HEK293 (cell line): ENCODE measurements at regions not wholly inside any gene's neighbourhood (a gene's known extent, or its start where the extent isn't known, plus 50 kb on each side); places are given as distances from the start of the nearest gene placed in this dataset.

Experiments
- CTCF ChIA-PET: fragments of 350-600 bp; formaldehyde crosslinking; extraction: SDS; loops from one replicate; lab custom pipeline; 2021; ENCODE audit warnings: antibody characterized with exemption; lab: Yijun Ruan, JAX
- POLR2A ChIA-PET: fragments of 300-600 bp; formaldehyde crosslinking; extraction: SDS; loops from one replicate; lab custom pipeline; 2020; ENCODE audit warnings: antibody characterized with exemption, inconsistent platforms; lab: Yijun Ruan, JAX
- H3K27ac ChIP-seq: fragments of 200-500 bp; sonication (Bioruptor generic); 2 replicates; pipeline ENCODE4 v1.5.1; 2014; ENCODE audit warnings: low read depth, low read length, control low read depth, inconsistent platforms; ENCODE audit errors: extremely low read depth
- H3K36me3 ChIP-seq, 2 experiments: fragments of 200-500 bp in 1 of 2; sonication (Bioruptor generic) in 1 of 2; 1 replicate in 1 of 2; 2 replicates in 1 of 2; pipeline ENCODE4 v1.5.1; 2014 to 2017; ENCODE audit warnings: inconsistent platforms in 2 of 2, low read length in 2 of 2; ENCODE audit not compliant: control insufficient read depth in 2 of 2, insufficient read depth in 1 of 2
- H3K4me1 ChIP-seq: fragments of 200-500 bp; sonication (Bioruptor generic); 2 replicates; pipeline ENCODE4 v1.5.1; 2014; ENCODE audit warnings: mild to moderate bottlenecking, low read length, inconsistent platforms; ENCODE audit not compliant: control insufficient read depth, insufficient read depth
- H3K4me3 ChIP-seq: 2 replicates; pipeline ENCODE4 v1.5.1; 2011; ENCODE audit warnings: low read depth, mild to moderate bottlenecking, control low read depth, low read length, moderate library complexity
- H3K9me3 ChIP-seq: fragments of 200-500 bp; sonication (Bioruptor generic); 2 replicates; pipeline ENCODE4 v1.5.1; 2014; ENCODE audit warnings: low read depth, low read length, inconsistent platforms; ENCODE audit not compliant: control insufficient read depth, insufficient read depth
- GLI2 ChIP-seq: fragments of 450-650 bp; formaldehyde crosslinking; IDR thresholded peaks from 2 replicates; pipeline ENCODE4; 2017; ENCODE audit warnings: missing biosample characterization, missing genetic modification characterization, low read depth, borderline replicate concordance
- GLI4 ChIP-seq: fragments of 450-650 bp; formaldehyde crosslinking; IDR thresholded peaks from 2 replicates; pipeline ENCODE4 v1.5.1; 2016; ENCODE audit warnings: missing biosample characterization, missing genetic modification characterization
- PRDM1 ChIP-seq: fragments of 450-650 bp; formaldehyde crosslinking; IDR thresholded peaks from 2 replicates; pipeline ENCODE4; 2016; ENCODE audit warnings: missing biosample characterization, missing genetic modification characterization
- PRDM4 ChIP-seq: fragments of 450-650 bp; formaldehyde crosslinking; IDR thresholded peaks from 2 replicates; pipeline ENCODE4 v1.5.1; 2017; ENCODE audit warnings: missing biosample characterization, missing genetic modification characterization
- SP7 ChIP-seq: fragments of 450-650 bp; formaldehyde crosslinking; IDR thresholded peaks from 2 replicates; pipeline ENCODE4 v1.5.1; 2016; ENCODE audit warnings: missing biosample characterization, missing genetic modification characterization
- ZNF202 ChIP-seq: fragments of 450-650 bp; formaldehyde crosslinking; IDR thresholded peaks from 2 replicates; pipeline ENCODE4 v1.5.1; 2016; ENCODE audit warnings: missing biosample characterization, missing genetic modification characterization, borderline replicate concordance
- ZNF214 ChIP-seq: fragments of 450-650 bp; formaldehyde crosslinking; IDR thresholded peaks from 2 replicates; pipeline ENCODE4 v1.5.1; 2017; ENCODE audit warnings: missing biosample characterization, mild to moderate bottlenecking, missing genetic modification characterization, borderline replicate concordance
- ZNF221 ChIP-seq: fragments of 450-650 bp; formaldehyde crosslinking; IDR thresholded peaks from 2 replicates; pipeline ENCODE4 v1.5.1; 2017; ENCODE audit warnings: missing biosample characterization, missing genetic modification characterization, borderline replicate concordance
- ZNF335 ChIP-seq: fragments of 450-650 bp; formaldehyde crosslinking; conservative IDR thresholded peaks from 2 replicates; pipeline ENCODE4 v1.5.1; 2016; ENCODE audit warnings: missing biosample characterization, missing genetic modification characterization
- ZNF449 ChIP-seq: fragments of 450-650 bp; formaldehyde crosslinking; IDR thresholded peaks from 2 replicates; pipeline ENCODE4 v1.5.1; 2017; ENCODE audit warnings: missing biosample characterization, mild to moderate bottlenecking, missing genetic modification characterization, moderate library complexity
- ZNF521 ChIP-seq: fragments of 450-650 bp; formaldehyde crosslinking; IDR thresholded peaks from 2 replicates; pipeline ENCODE4 v1.5.1; 2017; ENCODE audit warnings: missing biosample characterization, mild to moderate bottlenecking, missing genetic modification characterization
- ZNF529 ChIP-seq: fragments of 450-650 bp; formaldehyde crosslinking; IDR thresholded peaks from 2 replicates; pipeline ENCODE4 v1.5.1; 2017; ENCODE audit warnings: missing genetic modification characterization, missing biosample characterization; ENCODE audit not compliant: insufficient replicate concordance
- ZNF530 ChIP-seq: fragments of 450-650 bp; formaldehyde crosslinking; IDR thresholded peaks from 2 replicates; pipeline ENCODE4 v1.5.1; 2016; ENCODE audit warnings: low read depth, missing biosample characterization, missing genetic modification characterization
- ZNF549 ChIP-seq: fragments of 450-650 bp; IDR thresholded peaks from 2 replicates; pipeline ENCODE4 v1.5.1; 2018; ENCODE audit warnings: missing biosample characterization, missing genetic modification characterization, mild to moderate bottlenecking, inconsistent platforms, moderate library complexity
- ZNF560 ChIP-seq: fragments of 450-650 bp; formaldehyde crosslinking; IDR thresholded peaks from 2 replicates; pipeline ENCODE4 v1.5.1; 2017; ENCODE audit warnings: missing biosample characterization, missing genetic modification characterization, borderline replicate concordance
- ZNF600 ChIP-seq: fragments of 450-650 bp; formaldehyde crosslinking; IDR thresholded peaks from 2 replicates; pipeline ENCODE4 v1.5.1; 2016; ENCODE audit warnings: missing biosample characterization, missing genetic modification characterization
- ZNF76 ChIP-seq: fragments of 450-650 bp; formaldehyde crosslinking; IDR thresholded peaks from 2 replicates; pipeline ENCODE4; 2016; ENCODE audit warnings: low read depth, missing biosample characterization, missing genetic modification characterization, borderline replicate concordance
- ZNF791 ChIP-seq: fragments of 450-650 bp; formaldehyde crosslinking; IDR thresholded peaks from 2 replicates; pipeline ENCODE4 v1.5.1; 2016; ENCODE audit warnings: missing biosample characterization, missing genetic modification characterization
- ZNF843 ChIP-seq: fragments of 450-650 bp; formaldehyde crosslinking; IDR thresholded peaks from 2 replicates; pipeline ENCODE4 v1.5.1; 2016; ENCODE audit warnings: missing biosample characterization, missing genetic modification characterization
- TF ChIP-seq, protein P1 (sequence below): fragments of 450-650 bp; formaldehyde crosslinking; IDR thresholded peaks from 2 replicates; pipeline ENCODE4 v1.5.1; 2017; ENCODE audit warnings: missing biosample characterization, missing genetic modification characterization
- TF ChIP-seq, protein P2 (sequence below): fragments of 450-650 bp; formaldehyde crosslinking; IDR thresholded peaks from 2 replicates; pipeline ENCODE4 v1.5.1; 2016; ENCODE audit warnings: missing biosample characterization, missing genetic modification characterization
- TF ChIP-seq, protein P3 (sequence below): fragments of 450-650 bp; formaldehyde crosslinking; IDR thresholded peaks from 2 replicates; pipeline ENCODE4 v1.5.1; 2017; ENCODE audit warnings: missing biosample characterization, missing genetic modification characterization

GRCh38 chr12:94020335-94020734 is 128.0 kb upstream of the PLXNC1 start (continued):
- TF ChIP-seq ZNF76 (tag by site-specific recombination) (no peak), ZNF791 (tag by site-specific recombination) (no peak), SP7 (tag by site-specific recombination) (no peak), ZNF560 (tag by site-specific recombination) (no peak), ZNF202 (no peak), ZNF221 (no peak), ZNF549 (no peak)

- CTCF ChIA-PET: interaction anchor here (0.7 kb wide), 1 partner anchor 8 kb away, joined by 3 read pairs; no protein-coding TSS in a partner anchor
- no peak overlapping the region for H3K27ac ChIP-seq
- POLR2A ChIA-PET: no interaction called here
- H3K4me1 ChIP-seq: no peaks in the 10 kb centered on the region
- TF ChIP-seq GLI2 (tag by site-specific recombination) (no peak), GLI4 (tag by site-specific recombination) (no peak), ZNF335 (tag by site-specific recombination) (no peak), ZNF530 (tag by site-specific recombination) (no peak), PRDM4 (no peak), ZNF843 (no peak), ZNF521 (tag by site-specific recombination) (no peak), ZNF449 (tag by site-specific recombination) (no peak)
- TF ChIP-seq, protein P1, sequence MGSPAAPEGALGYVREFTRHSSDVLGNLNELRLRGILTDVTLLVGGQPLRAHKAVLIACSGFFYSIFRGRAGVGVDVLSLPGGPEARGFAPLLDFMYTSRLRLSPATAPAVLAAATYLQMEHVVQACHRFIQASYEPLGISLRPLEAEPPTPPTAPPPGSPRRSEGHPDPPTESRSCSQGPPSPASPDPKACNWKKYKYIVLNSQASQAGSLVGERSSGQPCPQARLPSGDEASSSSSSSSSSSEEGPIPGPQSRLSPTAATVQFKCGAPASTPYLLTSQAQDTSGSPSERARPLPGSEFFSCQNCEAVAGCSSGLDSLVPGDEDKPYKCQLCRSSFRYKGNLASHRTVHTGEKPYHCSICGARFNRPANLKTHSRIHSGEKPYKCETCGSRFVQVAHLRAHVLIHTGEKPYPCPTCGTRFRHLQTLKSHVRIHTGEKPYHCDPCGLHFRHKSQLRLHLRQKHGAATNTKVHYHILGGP (tag by site-specific recombination): no peak
- no peak overlapping the region for H3K4me3 ChIP-seq
- no peaks in the 10 kb centered on the region for H3K36me3 ChIP-seq
- no peaks in the 10 kb centered on the region; the same call in 1 of the 2 replicates for H3K9me3 ChIP-seq
These were observed 124.5 kb upstream of the PLXNC1 start for GRCh38 chr12:94023879-94024278.

DNA sequence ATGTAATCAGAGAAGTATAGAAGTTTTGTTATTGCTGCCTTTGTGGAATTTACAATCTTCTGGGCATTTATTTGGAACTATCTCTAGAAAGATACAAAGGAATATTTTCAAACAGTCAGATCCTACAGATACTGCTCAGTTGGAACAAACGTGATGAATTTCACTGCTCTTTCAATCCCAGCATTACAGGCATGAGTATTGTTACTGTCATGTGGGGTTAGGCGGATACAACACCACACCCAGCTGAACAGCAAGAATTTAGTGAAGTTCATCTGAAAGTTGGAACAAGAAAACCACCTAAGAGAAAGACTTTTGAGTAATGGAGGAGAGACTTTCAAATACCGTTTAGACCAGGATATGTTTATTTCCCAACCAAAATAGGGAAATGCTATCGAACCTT is 123.3 kb upstream of the PLXNC1 start:
- ChIA-PET CTCF (no interaction called here), POLR2A (no interaction called here)
- H3K4me1 ChIP-seq: no peaks in the 10 kb centered on the region
- no peaks in the 10 kb centered on the region; the same call in 1 of the 2 replicates for H3K9me3 ChIP-seq
- no peaks in the 10 kb centered on the region for H3K36me3 ChIP-seq
- no peak overlapping the region for H3K27ac ChIP-seq
- H3K4me3 ChIP-seq: no peak overlapping the region
- TF ChIP-seq ZNF214: no peak
- TF ChIP-seq, protein P2, sequence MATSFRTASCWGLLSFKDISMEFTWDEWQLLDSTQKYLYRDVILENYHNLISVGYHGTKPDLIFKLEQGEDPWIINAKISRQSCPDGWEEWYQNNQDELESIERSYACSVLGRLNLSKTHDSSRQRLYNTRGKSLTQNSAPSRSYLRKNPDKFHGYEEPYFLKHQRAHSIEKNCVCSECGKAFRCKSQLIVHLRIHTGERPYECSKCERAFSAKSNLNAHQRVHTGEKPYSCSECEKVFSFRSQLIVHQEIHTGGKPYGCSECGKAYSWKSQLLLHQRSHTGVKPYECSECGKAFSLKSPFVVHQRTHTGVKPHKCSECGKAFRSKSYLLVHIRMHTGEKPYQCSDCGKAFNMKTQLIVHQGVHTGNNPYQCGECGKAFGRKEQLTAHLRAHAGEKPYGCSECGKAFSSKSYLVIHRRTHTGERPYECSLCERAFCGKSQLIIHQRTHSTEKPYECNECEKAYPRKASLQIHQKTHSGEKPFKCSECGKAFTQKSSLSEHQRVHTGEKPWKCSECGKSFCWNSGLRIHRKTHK (tag by site-specific recombination): no peak
- TF ChIP-seq, protein P3, sequence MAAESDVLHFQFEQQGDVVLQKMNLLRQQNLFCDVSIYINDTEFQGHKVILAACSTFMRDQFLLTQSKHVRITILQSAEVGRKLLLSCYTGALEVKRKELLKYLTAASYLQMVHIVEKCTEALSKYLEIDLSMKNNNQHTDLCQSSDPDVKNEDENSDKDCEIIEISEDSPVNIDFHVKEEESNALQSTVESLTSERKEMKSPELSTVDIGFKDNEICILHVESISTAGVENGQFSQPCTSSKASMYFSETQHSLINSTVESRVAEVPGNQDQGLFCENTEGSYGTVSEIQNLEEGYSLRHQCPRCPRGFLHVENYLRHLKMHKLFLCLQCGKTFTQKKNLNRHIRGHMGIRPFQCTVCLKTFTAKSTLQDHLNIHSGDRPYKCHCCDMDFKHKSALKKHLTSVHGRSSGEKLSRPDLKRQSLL (tag by site-specific recombination): no peak
- no peak for TF ChIP-seq PRDM4
- no peak for TF ChIP-seq ZNF529 (tag by site-specific recombination)
- no peak for TF ChIP-seq ZNF600
- no peak for TF ChIP-seq PRDM1
